K562 (cell line): ENCODE measurements at regions not wholly inside any gene's neighbourhood (a gene's known extent, or its start where the extent isn't known, plus 50 kb on each side); places are given as distances from the start of the nearest gene placed in this dataset.
A peak's percentile ranks its signal among the peaks of the same experiment; 100 is the strongest.

Experiments
- CREM ChIP-seq: IDR thresholded peaks from 2 replicates; pipeline ENCODE4 v1.6.1; 2014; ENCODE audit warnings: antibody characterized with exemption, low read depth
- FOXJ3 ChIP-seq: sonication (generic); formaldehyde crosslinking; IDR thresholded peaks from 2 replicates; pipeline ENCODE4 v1.4.0; 2020; ENCODE audit warnings: mild to moderate bottlenecking, missing genetic modification reagents
- NR2F6 ChIP-seq: fragments of 450-650 bp; formaldehyde crosslinking; IDR thresholded peaks from 2 replicates; pipeline ENCODE4 v1.4.0; 2020; ENCODE audit warnings: mild to moderate bottlenecking
- NRF1 ChIP-seq, 2 experiments: fragments of 450-650 bp; IDR thresholded peaks in 1 of 2; conservative IDR thresholded peaks in 1 of 2; 2 replicates each; pipeline ENCODE4 v1.6.1; 2014; ENCODE audit warnings: mild to moderate bottlenecking in 2 of 2
- RHOXF2B ChIP-seq: fragments of 250-450 bp; sonication (Bioruptor Pico); conservative IDR thresholded peaks from 2 replicates; pipeline ENCODE4 v1.5.1; 2021
- RREB1 ChIP-seq: fragments of 250-450 bp; sonication (Bioruptor Pico); IDR thresholded peaks from 2 replicates; pipeline ENCODE4 v1.4.0; 2020
- SETDB1 ChIP-seq: IDR thresholded peaks from one replicate; pipeline ENCODE4 v1.6.1; 2012; ENCODE audit warnings: low read length, control low read depth, inconsistent platforms
- TRIM24 ChIP-seq, 2 experiments: fragments of 450-650 bp; IDR thresholded peaks; 2 replicates each; pipeline ENCODE4 v1.6.1; 2016
- ZFX ChIP-seq: sonication (generic); formaldehyde crosslinking; IDR thresholded peaks from 2 replicates; pipeline ENCODE4 v1.8.0; 2022; ENCODE audit warnings: mild to moderate bottlenecking, missing genetic modification reagents, moderate library complexity
- ZNF592 ChIP-seq: fragments of 450-650 bp; IDR thresholded peaks from 2 replicates; pipeline ENCODE4 v1.6.1; 2017; ENCODE audit warnings: antibody characterized with exemption, mild to moderate bottlenecking
- TF ChIP-seq, protein P1 (sequence below): fragments of 250-450 bp; sonication (Bioruptor Pico); IDR thresholded peaks from 2 replicates; pipeline ENCODE4 v1.8.0; 2021; ENCODE audit warnings: moderate library complexity, mild to moderate bottlenecking, inconsistent platforms
- TF ChIP-seq, protein P2 (sequence below): fragments of 450-650 bp; formaldehyde crosslinking; IDR thresholded peaks from 2 replicates; pipeline ENCODE4 v1.4.0; 2020; ENCODE audit warnings: mild to moderate bottlenecking, mixed read lengths

- TF ChIP-seq, protein P1, sequence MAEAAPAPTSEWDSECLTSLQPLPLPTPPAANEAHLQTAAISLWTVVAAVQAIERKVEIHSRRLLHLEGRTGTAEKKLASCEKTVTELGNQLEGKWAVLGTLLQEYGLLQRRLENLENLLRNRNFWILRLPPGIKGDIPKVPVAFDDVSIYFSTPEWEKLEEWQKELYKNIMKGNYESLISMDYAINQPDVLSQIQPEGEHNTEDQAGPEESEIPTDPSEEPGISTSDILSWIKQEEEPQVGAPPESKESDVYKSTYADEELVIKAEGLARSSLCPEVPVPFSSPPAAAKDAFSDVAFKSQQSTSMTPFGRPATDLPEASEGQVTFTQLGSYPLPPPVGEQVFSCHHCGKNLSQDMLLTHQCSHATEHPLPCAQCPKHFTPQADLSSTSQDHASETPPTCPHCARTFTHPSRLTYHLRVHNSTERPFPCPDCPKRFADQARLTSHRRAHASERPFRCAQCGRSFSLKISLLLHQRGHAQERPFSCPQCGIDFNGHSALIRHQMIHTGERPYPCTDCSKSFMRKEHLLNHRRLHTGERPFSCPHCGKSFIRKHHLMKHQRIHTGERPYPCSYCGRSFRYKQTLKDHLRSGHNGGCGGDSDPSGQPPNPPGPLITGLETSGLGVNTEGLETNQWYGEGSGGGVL, result 0 out of 2 replicates have a peak, but pooled peaks have one; percentile 28
- TF ChIP-seq ZFX (CRISPR knock-in tag) (peak; percentile 25; the same call in 1 of the 2 replicates), NRF1 (conservative IDR thresholded peaks at IDR 0.05 in 1 of 2, IDR thresholded peaks at IDR 0.05 in 1 of 2) (0 out of 4 replicates have a peak, but pooled peaks of 1 of the 2 experiments have one; percentile 35), FOXJ3 (no peak), SETDB1 (no peak), RREB1 (CRISPR knock-in tag) (peak; percentile 74; the same call in 1 of the 2 replicates), ZNF592 (peak; percentile 97), TRIM24 (IDR thresholded peaks at IDR 0.05) (0 out of 4 replicates have a peak, but pooled peaks of 1 of the 2 experiments have one; percentile 9), RHOXF2B (CRISPR knock-in tag) (no peak), NR2F6 (CRISPR knock-in tag) (0 out of 2 replicates have a peak, but pooled peaks have one; percentile 46), CREM (0 out of 2 replicates have a peak, but pooled peaks have one; percentile 29)
- TF ChIP-seq, protein P2, sequence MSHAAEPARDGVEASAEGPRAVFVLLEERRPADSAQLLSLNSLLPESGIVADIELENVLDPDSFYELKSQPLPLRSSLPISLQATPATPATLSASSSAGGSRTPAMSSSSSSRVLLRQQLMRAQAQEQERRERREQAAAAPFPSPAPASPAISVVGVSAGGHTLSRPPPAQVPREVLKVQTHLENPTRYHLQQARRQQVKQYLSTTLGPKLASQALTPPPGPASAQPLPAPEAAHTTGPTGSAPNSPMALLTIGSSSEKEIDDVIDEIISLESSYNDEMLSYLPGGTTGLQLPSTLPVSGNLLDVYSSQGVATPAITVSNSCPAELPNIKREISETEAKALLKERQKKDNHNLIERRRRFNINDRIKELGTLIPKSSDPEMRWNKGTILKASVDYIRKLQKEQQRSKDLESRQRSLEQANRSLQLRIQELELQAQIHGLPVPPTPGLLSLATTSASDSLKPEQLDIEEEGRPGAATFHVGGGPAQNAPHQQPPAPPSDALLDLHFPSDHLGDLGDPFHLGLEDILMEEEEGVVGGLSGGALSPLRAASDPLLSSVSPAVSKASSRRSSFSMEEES (CRISPR knock-in tag), result no peak
Observed at GRCh38 chr6:15096894-15097837, 148.7 kb upstream of the JARID2 start (continued).
